NOMO-1 treated with dmso at 0.1 percent for 144 hours (cell line): ENCODE measurements at regions not wholly inside any gene's neighbourhood (a gene's known extent, or its start where the extent isn't known, plus 50 kb on each side); places are given as distances from the start of the nearest gene placed in this dataset.
"Not testable (repeated sequence)": the region's sequence is repeated elsewhere in the genome, so short reads cannot be mapped to it uniquely, and the experiment has no call there.

Source experiments
- DNase-seq: peaks from one replicate; lab custom pipeline; 2025; ENCODE audit not compliant: unreplicated experiment; lab: John Stamatoyannopoulos, UW

- no peak for DNase-seq
Observed at GRCh38 chr5:68116408-68116807, 99.1 kb upstream of the PIK3R1 start.

GRCh38 chr5:68115584-68115983 lies 100.0 kb upstream of the PIK3R1 start:
- no peak for DNase-seq

GRCh38 chr5:68114378-68115040 lies 101.0 kb upstream of the PIK3R1 start:
- no peak for DNase-seq

- DNase-seq: no peak
Observed at GRCh38 chr5:68112658-68113057, 102.9 kb upstream of the PIK3R1 start.

GRCh38 chr5:68110894-68111293 lies 104.7 kb upstream of the PIK3R1 start:
- no peak for DNase-seq

- DNase-seq: no peak
Observed at GRCh38 chr5:68110264-68110663, 105.3 kb upstream of the PIK3R1 start.

GRCh38 chr5:68104217-68104616 lies 111.3 kb upstream of the PIK3R1 start:
- not testable (repeated sequence) for DNase-seq

- not testable (repeated sequence) for DNase-seq
Observed at GRCh38 chr5:68103297-68103696, 112.3 kb upstream of the PIK3R1 start.

GRCh38 chr5:68099327-68099726 lies 116.2 kb upstream of the PIK3R1 start:
- DNase-seq: no peak

- DNase-seq: no peak
Observed at GRCh38 chr5:68093455-68094159, 121.9 kb upstream of the PIK3R1 start.

- DNase-seq: no peak
Observed at GRCh38 chr5:68088302-68088701, 127.3 kb upstream of the PIK3R1 start.

- DNase-seq: no peak
Observed at GRCh38 chr5:68087866-68088265, 127.7 kb upstream of the PIK3R1 start.

- DNase-seq: no peak
Observed at GRCh38 chr5:68086857-68087256, 128.7 kb upstream of the PIK3R1 start.

GRCh38 chr5:68086439-68086838 lies 129.1 kb upstream of the PIK3R1 start:
- DNase-seq: no peak

GRCh38 chr5:68084396-68084795 lies 131.2 kb upstream of the PIK3R1 start:
- DNase-seq: no peak

GRCh38 chr5:68080282-68081050 lies 135.1 kb upstream of the PIK3R1 start:
- DNase-seq: no peak

GRCh38 chr5:68077349-68077894 lies 138.1 kb upstream of the PIK3R1 start:
- no peak for DNase-seq

GRCh38 chr5:68074633-68075032 lies 140.9 kb upstream of the PIK3R1 start:
- DNase-seq: no peak

GRCh38 chr5:68074048-68074632 lies 141.4 kb upstream of the PIK3R1 start:
- no peak for DNase-seq

- no peak for DNase-seq
Observed at GRCh38 chr5:68071736-68072135, 143.8 kb upstream of the PIK3R1 start.

GRCh38 chr5:68071282-68071632 lies 144.3 kb upstream of the PIK3R1 start:
- DNase-seq: no peak
